ENCODE measurements at regions not wholly inside any gene's neighbourhood (a gene's known extent, or its start where the extent isn't known, plus 50 kb on each side); places are given as distances from the start of the nearest gene placed in this dataset.

DNA sequence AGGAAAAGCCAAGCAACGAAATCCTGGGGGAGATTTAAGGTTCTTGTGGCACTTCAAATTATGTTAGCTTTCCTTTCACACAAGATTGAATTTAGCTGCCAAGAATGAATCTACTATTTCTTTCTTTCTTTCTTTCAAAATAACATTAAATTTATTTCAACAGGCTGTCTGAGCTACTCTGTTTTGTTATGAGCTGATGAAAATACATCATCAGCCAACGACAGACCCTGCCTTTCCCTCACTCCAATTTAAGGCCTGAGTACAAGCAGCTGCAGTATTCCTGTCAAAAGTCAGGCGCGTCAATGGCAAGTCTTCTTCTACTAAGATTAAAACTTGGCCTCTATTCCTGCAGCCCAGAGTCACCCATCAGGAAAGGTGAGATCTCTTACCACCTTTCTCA, 347.7 kb upstream of the FLRT2 start:
- TF ChIP-seq, protein P1, sequence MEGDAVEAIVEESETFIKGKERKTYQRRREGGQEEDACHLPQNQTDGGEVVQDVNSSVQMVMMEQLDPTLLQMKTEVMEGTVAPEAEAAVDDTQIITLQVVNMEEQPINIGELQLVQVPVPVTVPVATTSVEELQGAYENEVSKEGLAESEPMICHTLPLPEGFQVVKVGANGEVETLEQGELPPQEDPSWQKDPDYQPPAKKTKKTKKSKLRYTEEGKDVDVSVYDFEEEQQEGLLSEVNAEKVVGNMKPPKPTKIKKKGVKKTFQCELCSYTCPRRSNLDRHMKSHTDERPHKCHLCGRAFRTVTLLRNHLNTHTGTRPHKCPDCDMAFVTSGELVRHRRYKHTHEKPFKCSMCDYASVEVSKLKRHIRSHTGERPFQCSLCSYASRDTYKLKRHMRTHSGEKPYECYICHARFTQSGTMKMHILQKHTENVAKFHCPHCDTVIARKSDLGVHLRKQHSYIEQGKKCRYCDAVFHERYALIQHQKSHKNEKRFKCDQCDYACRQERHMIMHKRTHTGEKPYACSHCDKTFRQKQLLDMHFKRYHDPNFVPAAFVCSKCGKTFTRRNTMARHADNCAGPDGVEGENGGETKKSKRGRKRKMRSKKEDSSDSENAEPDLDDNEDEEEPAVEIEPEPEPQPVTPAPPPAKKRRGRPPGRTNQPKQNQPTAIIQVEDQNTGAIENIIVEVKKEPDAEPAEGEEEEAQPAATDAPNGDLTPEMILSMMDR (conservative IDR thresholded peaks at IDR 0.05; ENCODE audit: low read length): no peak
- no peak for TF ChIP-seq EZH2phosphoT487 (IDR thresholded peaks at IDR 0.05; ENCODE audit: borderline replicate concordance, low read depth, low read length)

Measured in OCI-LY7 (cell line).